Stimulated activated CD4-positive, alpha-beta T cell treated with anti-CD3 and anti-CD28 coated beads, Interleukin-1b, Interleukin-23, amount 100 ng/mL, for 1 hour (primary cell): ENCODE measurements at regions not wholly inside any gene's neighbourhood (a gene's known extent, or its start where the extent isn't known, plus 50 kb on each side); places are given as distances from the start of the nearest gene placed in this dataset.
"Not testable (repeated sequence)": the region's sequence is repeated elsewhere in the genome, so short reads cannot be mapped to it uniquely, and the experiment has no call there.

Source experiments
- DNase-seq, 2 donors: peaks; one replicate each; pipeline ENCODE4 v3.0.0-alpha.2; 2020; ENCODE audit warnings: low read depth in 2 of 2

DNA sequence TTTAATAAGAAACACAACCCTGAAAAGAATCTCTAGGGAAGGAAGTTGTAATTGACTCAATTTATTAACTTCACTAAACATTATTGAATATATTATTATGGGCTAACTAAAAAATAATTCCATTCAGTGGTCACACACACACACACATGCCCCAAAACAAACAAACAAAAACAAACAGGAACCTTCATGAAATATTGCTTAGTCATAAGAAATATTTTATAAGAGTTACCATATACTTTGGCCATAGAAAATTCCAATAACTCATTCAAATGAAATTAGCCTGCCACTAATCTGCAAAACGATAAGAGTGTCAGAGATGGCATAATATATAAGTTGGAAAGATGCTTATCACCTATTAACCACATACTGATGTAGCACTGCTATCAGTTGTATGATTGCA, 268.4 kb upstream of the AMIGO2 start:
- DNase-seq: no peak

DNA sequence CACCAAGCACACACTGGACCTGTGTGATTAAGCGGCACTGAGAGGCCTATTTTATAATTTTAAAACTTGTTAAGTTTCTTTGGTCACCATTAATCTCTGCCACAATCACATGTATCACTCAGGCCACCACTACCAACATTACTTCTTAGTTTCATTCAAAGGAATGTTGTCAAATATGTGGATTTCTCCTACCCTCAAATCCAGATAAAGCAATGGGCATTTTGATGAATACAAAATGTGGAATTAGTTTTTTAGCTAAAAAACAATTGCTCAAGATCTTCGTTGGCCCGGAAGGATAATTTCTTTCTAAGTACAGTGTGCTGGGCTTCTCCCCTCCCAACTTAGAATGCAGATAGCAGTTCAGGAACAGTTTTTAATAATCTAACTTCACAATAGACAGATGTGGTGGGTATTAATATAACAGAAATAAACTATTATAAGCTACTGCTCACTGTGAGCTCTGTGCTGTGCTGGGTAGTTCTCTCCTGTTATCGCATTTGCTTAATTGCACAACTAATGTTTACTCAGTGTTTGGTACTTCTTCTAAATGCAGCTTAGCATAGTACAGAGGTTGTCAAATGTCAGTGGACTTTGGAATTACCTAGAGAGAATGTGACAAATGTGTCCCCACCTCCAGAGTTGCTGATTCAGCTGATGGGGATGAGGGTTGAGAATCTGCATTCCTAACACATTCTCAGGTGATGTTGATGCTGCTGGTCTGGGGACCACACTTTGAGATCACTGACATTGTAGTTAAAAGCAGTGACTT, 266.7 kb upstream of the AMIGO2 start:
- no peak for DNase-seq

DNA sequence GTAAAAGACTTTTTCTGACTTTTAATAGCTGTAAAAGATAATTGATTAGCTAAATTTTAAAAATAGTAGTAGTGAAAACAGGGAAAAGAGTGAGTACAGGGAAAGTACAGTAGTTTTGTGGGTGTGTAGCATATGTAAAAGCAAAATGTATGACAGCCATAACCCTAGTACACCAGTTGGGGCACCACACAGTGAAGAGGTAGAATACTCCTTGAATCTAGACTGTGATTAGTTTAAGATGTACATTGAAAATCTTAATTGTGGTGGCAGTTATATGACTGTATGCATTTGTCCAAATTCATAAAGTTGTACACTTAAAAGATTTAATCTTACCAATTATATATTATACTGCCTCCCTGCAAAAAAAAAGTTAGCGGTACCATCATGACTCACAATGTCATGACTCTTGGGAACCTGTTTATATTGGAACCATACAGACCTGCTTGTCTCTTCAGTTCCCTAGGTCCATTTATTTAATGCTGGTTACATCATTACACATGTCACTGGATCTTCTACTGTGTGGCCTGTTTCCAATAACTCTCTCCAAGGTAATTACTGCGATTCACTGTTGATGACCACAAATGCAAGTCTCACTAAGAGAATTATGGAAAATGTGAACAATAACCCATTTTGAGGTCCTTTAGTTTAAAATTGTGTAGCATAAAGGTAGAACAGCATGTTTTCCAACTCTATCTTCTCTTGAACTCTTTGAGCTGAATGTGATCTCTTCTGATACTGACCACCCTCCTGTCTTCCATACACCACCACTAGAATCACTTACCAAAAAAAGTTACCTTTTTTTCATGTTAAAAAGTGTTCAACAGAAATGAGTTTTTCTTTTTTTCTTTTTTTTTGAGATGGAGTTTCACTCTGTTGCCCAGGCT, 264.2 kb upstream of the AMIGO2 start:
- no peak for DNase-seq

DNA sequence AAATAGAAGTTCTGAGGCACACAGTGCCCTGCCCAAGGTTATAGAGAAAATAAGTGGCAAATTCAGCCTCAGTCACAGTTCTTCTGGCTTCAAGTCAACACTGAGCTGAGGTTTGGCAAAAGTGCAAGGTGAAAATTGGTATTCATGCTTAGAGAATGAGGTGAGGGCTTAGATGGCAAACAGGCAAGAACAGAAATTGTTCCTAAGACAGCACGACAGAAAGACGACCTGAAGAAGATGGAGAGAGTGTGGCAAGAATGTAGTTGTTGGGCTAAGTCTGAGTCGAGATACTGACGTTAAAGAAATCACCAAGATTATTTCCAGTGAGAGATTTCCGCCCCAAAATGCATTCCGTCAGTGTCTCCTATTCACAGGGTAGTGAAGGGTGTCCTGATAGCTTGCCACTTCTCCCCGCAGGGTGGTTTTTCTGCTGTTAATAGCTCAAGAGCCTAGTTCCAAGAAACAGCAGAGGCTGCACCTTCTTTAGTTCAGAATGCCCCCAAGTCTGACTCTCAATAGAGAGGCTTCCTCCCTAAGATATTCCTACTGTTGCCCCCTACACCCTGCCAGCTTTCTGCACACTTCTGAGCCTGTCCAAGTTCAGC, 260.8 kb upstream of the AMIGO2 start:
- no peak for DNase-seq

DNA sequence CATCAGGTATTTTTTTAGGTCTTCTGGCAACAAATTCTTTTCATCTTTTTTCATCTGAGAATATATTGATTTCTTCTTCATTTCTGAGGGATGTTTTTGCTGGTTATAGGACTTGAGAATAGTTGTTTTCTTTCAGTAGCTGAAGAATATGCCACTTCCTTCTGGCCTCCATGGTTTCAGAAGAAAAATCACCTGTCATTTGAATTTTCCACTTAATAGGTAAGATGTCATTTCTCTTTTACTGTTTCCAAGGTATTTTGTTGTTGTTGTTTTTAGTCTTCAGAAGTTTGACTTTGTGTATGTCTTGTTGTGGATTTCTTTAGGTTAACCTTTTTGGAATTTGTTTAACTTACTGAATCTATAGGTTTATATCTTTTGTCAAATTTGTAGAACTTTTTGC, 257.8 kb upstream of the AMIGO2 start:
- no peak for DNase-seq

DNA sequence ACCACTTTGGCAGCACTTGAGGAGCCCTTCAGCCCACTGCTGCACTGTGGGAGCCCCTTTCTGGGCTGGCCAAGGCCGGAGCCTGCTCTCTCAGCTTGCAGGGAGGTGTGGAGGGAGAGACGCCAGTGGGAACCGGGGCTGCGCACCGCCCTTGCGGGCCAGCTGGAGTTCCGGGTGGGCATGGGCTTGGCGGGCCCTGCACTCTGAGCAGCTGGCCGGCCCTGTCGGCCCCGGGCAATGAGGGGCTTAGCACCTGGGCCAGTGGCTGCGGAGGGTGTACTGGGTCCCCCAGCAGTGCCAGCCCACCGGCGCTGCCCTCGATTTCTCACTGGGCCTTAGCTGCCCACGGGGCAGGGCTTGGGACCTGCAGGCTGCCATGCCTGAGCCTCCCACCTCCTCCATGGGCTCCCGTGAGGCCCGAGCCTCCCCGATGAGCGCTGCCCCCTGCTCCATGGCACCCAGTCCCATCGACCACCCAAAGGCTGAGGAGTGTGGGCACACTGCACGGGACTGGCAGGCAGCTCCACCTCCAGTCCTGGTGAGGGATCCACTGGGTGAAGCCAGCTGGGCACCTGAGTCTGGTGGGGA, 253.6 kb upstream of the AMIGO2 start:
- DNase-seq: not testable (repeated sequence)

DNA sequence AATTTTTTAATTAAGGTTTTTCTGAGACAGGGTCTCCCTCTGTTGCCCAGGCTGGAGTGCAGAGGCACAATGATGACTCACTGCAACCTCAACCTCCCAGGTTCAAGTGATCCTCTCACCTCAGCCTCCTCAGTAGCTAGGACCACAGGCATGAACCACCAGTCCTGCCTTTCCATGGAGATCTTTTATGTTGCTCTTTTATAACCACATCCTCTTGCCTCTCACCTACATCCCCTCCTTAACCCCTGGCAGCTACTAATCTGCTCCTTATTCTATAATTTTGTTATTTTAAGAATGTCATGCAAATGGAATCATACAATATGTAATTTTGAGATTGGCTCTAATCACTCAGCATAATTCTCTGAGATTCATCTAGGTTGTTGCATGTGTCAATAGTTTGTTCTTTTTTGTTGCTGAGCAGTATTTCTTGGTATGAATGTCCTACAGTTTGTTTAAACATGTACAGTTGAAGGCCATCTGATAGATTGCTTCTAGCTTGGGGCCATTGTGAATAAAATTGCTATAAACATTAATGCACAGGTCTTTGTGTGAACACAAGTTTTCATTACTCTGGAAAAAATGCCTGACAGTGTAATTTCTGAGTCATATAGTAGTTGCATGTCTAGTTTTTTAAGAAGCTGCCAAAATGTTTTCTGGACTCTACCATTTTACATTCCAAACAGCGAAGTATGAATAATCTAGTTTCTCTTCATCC, 249.2 kb upstream of the AMIGO2 start:
- DNase-seq: no peak

DNA sequence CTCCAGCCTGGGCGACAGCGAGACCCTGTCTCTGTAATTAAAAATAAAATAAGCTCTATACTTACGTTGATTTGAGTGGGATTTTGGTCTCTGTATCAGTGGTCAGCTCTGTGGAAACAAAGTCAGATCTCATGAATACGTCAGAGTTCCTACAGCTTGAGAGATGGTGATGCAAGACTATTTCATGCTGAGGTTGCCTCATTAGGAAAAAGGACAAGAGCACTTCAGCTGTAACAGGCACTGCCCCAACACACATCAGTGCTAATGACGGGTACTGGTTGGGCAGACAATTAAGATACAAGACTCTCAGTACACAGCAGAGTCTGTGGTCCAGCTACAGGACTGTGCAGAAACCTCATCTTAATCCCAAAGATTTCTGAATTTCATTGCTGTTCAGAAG, 246.4 kb upstream of the AMIGO2 start:
- no peak for DNase-seq

DNA sequence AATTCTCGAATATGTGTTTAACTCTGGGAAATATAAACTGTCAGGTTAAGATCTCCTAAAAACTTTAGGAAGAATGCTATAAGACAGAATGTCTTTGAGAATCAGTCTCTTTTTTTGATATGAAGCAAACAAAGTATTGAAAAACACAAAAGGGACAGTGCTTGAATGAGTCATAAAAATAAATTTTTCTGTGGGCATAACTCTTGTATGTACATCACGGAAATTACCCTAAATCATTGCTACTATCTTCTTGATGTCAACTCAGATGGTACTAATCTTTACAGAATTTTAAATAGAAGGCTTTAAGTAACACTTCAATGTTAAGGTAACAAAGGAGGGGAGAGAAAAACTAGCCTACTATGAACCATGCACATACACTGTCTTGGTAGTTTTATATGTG, 244.0 kb upstream of the AMIGO2 start:
- DNase-seq: no peak

DNA sequence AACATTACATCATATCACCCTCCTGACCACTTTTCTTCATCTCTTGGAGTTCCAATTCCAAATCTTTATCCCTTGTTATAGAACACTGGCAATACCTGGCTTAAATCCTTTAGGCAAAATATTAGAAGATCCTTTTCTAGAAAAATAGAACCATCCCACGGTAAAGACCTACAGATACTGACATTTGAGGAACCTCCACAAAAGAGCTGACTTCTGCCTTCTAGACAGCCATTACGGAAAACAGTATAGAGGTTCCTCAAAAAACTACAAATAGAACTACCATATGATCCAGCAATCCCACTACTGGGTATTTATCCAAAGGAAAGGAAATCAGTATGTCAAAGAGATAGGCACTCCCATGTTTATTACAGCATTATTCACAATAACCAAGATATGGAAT, 241.7 kb upstream of the AMIGO2 start:
- DNase-seq: no peak

DNA sequence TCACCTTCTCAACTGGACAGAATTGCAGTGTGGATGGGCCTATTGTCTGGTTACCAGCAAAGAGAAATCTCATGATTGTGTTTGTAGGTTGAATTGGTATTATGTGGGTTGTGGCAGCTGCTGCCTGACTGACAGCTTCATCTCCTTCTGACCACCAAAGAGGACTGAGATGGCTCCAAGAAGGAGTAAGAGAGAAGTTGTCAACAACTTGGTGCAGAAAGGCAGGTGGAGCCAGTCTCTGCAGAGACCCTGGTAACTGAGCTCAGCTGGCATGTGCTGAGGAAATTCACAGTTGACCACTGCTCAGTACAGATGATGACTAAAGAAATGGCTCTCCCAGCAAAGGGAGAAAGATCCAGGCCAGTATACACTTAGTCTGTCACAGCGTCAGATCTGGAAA, 240.0 kb upstream of the AMIGO2 start:
- DNase-seq: no peak

DNA sequence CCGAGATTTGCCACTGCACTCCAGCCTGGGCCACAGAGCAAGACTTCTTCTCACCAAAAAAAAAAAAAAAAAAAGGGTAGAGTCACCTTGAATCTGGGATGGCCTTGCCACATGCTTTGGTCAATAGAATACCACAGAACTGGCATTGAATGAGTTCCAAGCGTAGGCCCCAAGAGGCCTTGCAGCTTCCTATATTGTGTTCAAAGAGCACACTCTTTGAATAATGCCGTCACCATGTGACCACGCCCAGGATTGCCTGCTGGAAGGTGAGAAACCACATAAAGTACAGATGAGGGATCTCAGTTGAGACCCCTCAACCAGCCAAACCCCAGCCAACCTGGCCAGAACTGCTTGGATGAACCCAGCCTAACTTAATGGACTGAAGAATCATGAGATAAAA, 239.2 kb upstream of the AMIGO2 start:
- no peak for DNase-seq

DNA sequence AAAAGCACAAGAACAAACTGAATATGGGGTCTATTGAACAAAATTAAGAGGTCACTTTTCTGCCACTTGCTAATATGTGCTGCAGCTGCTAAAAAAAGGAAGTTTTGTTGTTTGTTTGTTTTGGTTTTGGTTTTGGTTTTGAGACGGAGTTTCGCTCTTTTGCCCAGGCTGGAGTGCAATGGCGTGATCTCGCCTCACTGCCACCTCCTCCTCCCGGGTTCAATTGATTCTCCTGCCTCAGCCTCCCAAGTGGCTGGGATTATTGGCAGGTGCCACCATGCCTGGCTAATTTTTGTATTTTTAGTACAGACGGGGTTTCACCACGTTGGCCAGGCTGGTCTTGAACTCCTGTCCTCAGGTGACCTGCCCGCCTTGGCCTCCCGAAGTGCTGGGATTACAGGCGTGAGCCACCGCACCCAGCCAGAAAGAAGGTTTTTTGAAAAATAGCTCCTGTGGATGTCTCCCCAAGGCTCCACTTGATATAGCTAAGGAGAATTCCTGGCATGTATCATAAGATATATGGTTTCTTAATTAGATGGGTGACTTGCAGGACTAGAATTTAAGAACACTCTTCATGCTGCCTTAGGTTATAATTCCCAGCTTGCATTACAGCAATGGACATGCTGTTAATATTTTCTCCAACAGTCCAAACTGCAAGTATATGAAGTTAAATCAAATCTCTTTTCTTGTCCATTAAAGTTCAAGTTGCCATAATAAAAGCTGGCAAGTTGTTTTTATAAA, 237.6 kb upstream of the AMIGO2 start:
- no peak for DNase-seq

DNA sequence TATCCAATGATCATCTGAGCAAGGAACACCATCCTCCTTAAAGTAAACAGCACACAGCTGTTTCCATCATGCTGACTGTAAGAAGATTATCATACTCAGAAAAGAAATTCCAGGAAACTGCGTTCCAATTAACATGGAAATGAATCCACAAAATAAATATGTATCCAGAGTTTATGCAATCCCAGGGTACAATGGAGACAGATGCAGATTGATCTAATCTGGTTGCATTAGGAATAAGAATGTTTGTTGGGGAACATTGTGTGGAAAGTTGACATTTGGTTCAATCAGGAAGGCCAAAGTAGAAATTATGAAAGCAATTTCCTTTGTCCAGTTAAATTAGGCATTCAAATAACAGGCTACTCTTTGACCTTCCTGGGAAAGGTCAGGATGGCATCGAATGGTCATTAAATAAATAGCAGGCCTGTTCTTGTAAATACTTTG, 236.9 kb upstream of the AMIGO2 start:
- no peak for DNase-seq

DNA sequence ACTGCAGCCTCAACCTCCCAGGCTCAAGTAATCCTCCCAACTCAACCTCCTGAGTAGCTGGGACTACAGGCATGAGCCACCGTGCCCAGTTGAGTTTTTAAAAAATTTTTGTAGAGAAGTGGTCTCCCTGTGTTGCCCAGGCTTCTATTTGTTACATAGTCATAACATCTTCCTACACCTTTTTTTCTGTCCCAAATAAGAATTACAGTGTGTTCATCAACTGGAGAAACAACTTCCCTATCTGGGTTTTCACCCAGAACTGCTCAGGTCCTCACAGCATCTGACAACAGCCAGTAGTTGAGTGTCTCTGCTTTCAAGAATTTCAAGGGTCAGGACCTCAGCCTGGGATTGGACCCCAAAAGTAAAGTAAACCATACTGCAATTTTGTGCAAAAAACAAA, 235.2 kb upstream of the AMIGO2 start:
- DNase-seq: no peak

DNA sequence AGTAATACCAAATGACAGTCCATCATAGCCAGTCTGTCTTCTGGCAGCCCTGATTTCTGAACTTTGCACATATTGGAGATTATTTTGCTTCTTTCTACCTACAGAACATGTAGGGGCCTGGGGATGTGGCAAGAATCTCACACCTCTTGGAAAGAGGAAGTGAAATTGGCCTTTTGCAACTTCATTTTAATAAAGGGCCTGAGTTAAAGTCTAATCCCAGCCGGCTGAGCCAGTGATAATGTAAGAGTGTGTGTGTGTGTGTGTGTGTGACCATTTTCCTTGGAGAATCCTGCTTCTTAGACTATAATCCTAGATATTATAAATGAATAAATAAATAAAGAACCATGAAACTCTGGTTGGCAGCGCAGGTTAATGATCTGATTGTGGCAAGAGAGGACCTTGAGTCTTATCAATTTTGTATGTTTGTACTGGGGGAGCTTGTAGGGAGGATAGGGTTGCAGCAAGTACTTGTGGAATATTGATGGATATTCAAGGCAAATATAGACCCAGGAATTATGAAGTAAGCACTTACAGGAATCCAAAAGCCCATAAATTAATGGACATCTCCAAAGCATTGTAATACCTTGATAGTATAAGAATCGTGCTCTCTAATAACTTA, 233.2 kb upstream of the AMIGO2 start:
- DNase-seq: no peak

DNA sequence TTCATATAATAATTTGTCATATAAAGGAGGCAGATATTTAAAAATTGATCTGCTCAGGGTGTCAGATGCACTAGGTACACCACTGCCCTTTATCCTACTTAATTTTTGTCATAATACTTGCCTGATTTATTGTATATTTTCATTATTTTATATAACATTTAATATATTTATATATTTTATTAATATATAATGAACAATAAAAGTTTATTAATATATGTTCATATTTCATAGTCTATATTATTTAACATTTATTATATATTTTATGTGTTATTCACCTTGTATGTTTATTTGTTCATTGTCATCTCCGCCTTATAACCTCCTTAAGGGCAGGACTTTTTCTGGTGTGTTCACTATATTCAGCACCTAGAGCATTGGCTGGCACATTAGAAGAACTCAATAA, 232.4 kb upstream of the AMIGO2 start:
- DNase-seq: no peak

DNA sequence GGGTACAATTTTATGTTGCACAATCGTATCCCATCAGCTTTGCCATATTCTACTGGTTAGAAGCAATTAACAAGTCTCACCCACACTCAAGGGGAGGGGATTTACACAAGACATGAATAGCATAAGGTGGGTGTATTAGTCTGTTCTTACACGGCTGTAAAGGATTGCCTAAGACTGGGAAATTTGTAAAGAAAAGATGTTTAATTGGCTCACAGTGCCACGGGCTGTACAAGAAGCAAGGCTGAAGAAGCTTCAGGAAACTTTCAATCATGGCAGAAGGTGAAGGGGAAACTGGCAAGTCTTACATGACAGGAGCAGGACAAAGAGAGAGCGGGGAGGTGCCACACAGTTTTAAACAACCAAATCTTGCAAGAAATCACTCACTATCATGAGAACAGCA, 231.8 kb upstream of the AMIGO2 start:
- DNase-seq: no peak

DNA sequence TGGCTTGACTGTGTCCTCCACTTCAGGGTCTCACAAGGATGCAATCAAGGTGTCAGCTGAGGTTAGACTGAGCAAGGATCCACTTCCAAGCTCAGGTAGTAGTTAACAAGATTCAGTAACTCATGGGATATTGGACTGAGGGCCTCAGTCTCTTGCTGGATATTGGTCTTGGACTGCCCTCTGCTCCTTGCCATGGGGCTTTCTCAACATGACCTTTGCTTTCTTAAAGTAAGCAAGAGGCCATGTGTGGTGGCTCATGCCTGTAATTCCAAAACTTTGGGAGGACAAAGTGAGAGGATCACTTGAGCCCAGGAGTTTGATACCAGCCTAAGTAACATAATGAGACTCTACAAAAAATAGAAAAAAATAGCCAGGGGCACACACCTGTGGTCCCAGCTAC, 231.3 kb upstream of the AMIGO2 start:
- no peak for DNase-seq

DNA sequence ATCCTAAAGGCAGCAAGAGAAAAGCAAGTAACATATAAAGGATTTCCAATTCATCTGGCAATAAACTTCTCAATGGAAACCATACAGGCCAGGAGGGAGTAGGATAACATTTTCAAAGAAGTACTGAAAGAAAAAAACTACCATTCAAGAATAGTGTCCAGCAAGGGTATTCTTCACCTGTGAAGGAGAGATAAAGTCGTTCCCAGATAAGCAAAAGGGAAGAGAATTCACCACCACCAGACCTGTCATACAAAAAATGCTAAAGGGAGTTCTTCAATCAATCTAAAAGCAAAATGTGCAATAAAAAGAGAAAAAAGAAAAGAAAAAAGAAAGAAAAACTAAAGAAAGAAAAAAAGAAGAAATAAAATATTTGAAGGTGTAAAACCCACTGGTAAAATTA, 228.9 kb upstream of the AMIGO2 start:
- no peak for DNase-seq
